ENCODE measurements at regions not wholly inside any gene's neighbourhood (a gene's known extent, or its start where the extent isn't known, plus 50 kb on each side); places are given as distances from the start of the nearest gene placed in this dataset.

DNA sequence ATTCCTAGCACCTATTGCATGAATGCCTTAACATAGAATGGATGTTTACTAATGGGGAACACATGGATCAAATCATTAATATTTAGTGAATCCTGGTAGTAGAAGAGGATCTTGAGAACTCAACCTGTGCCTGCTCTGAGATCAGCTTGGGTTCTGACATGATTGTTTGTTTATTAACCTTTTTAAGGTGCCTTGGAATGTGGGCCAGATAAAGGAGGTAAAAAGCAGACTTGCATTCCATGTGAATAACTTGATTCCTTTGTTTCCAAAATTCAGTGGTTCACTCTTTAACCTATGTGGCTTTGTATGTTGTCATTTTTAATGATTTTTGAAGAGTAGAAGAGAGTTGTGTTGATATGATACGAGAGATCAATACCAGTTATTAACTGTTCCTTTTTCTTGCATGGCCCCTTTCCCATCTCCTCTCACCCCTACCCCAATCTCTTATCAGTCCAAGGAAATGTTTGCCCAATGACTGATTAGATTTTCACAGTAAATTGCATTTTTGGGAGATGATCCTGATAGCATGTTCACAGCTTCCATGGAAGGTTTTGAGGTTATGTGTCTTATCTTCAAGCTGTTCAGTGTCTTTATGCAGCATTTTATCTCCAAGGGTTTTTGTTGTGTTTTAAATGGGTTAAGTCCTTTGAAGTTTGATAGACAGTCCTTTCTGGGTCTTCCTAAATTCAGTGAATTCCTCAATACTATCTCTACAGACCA, 193.7 kb upstream of the FRMD6 start:
- TF ChIP-seq POLR2A (IDR thresholded peaks at IDR 0.05): no peak
- TF ChIP-seq, protein P1, sequence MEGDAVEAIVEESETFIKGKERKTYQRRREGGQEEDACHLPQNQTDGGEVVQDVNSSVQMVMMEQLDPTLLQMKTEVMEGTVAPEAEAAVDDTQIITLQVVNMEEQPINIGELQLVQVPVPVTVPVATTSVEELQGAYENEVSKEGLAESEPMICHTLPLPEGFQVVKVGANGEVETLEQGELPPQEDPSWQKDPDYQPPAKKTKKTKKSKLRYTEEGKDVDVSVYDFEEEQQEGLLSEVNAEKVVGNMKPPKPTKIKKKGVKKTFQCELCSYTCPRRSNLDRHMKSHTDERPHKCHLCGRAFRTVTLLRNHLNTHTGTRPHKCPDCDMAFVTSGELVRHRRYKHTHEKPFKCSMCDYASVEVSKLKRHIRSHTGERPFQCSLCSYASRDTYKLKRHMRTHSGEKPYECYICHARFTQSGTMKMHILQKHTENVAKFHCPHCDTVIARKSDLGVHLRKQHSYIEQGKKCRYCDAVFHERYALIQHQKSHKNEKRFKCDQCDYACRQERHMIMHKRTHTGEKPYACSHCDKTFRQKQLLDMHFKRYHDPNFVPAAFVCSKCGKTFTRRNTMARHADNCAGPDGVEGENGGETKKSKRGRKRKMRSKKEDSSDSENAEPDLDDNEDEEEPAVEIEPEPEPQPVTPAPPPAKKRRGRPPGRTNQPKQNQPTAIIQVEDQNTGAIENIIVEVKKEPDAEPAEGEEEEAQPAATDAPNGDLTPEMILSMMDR (IDR thresholded peaks at IDR 0.05 in 4 of 5, conservative IDR thresholded peaks at IDR 0.05 in 1 of 5): no peak

Measured in gastrocnemius medialis (tissue), 4 donors.